ENCODE measurements at regions not wholly inside any gene's neighbourhood (a gene's known extent, or its start where the extent isn't known, plus 50 kb on each side); places are given as distances from the start of the nearest gene placed in this dataset.
"Not testable (repeated sequence)": the region's sequence is repeated elsewhere in the genome, so short reads cannot be mapped to it uniquely, and the experiment has no call there.

DNA sequence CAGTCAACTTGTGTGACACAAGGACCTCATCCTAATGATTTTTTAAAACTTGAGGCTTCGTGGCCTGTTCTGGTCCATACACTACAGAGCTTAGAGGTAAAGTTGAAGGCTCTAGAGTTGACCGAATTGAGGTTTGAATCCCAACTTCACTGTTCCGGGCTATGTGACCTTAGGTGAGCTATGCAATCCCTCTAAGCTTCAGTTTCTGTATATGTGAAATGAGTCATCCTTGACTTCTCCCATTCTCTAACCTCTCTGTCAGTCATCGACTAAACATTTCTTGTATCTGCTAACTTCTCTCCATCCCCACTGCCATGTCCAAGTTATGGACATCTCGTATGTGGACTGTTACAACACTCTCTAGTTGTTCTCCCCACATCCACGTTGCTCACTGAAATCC is 178.2 kb upstream of the TMEM45B start:
- no peak for DNase-seq (ENCODE audit: low read depth)

DNA sequence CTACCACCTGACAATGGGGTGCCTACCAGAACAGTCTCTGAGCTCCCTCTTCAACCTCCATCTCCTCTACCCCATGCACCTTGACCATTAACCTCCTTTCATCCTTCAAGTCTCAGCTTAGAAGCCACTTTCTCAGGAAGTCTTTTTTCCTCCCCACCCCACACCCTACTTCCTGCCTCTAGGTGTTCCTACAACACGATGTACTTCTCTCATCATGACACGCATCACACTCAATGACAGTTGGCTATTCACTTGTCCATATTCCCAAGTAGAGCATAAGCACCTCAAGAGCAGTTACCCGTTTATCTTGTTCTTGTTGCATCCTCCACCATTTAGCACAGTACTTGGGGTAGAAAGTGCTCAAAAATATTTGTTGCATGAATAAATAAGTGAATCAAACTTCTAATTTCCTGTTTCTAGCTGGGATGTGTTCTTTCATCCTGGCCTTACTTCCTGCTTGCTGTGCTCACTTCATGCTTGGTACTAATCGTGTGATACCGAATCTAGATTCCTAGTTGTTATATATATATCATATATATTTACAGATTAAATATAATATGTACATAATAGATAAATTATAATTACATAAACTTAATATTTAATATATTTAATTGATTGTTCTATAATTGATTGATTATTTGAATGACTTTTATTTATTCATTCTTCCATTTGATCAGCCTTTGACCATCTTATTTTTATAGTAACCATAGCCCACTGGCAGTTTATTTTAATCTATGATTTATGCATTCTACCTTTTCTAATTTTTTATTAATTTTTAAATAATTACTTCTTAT is 177.5 kb upstream of the TMEM45B start:
- DNase-seq (ENCODE audit: low read depth), result no peak

DNA sequence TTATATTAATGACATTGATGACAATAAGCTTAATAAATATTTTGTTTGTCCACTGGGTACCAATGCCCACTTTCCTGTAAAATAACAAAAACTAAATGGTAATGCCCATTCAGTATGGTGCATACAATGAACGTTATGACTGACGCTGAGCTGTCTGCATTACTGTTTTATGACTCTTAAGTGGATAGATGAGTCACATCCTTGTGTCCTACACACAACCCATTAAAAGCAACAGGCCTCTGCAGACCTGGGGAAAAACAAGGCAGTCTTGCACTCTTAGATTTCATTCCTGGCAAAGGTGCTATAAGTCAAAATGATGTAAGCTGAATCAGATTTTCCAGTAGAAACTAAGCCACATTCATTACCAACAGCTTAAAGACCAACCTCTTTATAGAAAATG is 176.3 kb upstream of the TMEM45B start:
- DNase-seq (ENCODE audit: low read depth), result no peak

DNA sequence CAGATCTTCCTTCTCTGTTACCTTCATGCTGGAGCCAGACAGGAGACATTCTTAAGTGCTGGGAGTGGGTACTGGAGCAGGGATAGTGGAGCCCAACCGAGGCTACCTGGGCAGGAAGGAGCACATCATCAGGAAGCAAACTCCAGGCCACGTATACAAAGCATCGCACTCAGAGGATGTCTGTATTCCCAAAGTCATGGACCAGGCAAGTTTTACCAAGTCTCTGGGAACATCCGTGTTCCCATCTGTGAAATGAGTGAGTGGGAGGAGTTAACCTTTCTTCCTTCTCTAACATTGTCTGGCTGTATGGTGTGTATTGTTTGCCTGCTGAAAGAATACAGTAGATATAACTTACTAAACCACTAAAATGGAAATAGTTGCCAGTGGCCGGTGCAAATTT is 175.0 kb upstream of the TMEM45B start:
- no peak for DNase-seq (ENCODE audit: low read depth)

DNA sequence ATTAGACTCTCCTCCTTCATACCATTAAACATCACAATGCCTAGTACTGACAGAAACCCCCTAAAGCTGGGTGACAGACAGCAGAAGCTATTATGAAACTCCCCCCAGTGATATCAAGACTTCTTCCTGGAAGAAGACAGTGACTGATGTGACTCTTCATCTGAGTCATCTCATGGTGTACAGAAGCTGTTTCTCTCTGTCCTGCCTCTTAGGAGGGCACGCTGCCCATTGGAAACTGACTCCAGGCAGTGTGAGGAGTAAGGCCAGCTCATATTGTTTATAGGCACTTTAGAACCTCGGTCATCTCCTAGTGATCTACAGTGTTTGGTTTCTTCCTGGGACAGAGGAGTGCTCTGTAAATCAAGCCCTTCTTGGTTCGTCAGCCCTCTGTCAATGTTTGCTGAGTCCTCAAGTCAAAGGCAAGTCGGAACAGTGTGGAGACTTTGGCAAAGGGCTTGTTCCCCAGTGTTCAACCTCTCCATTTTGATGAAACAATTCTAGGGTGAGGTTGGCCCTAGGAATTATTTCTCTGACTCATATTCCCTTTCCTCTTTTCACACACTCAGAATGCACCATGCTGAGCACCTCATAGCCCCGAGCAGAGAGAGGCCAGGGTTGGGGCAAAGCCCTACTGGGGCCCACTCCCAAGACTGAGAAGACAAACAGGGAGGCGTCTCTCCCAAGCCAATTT is 172.5 kb upstream of the TMEM45B start:
- DNase-seq (ENCODE audit: low read depth), result no peak

DNA sequence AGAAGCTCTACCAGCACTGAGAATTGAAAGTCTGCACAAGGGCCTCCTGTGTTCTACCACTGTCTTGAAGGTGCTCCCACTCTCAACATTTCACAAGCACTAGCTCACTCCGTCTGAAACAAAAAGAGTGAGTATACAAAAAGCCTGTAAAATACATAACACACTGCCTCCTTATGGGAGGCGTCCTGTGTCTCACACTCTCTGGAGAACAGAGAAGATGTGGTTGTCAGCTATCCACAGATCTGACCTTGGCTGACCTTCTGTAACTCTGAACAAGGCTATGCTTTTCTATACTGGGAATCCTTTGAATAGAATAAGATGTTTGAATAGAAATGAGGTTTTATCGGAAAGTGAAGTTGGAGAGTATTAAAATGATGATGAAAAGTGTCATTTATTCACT is 171.3 kb upstream of the TMEM45B start:
- DNase-seq (ENCODE audit: low read depth), result no peak

DNA sequence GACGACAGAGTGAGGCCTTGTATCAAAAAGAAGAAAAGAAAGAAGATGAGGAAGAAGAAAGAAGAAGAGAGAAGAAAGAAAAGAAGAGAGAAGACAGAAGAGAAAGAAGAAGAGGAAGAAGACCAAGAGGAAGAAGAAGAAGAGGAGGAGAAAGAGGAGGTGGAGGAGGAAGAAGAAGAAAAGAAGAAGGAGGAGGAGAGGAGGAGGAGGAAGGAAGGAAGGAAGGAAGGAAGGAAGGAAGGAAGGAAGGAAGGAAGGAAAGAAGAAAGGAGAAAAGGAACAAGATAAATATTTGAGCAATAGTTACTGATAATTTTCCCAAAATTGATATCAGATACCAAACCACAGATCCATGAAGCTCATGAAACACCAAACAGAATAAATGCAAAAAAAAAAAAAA is 169.7 kb upstream of the TMEM45B start:
- no peak for DNase-seq (ENCODE audit: low read depth)

DNA sequence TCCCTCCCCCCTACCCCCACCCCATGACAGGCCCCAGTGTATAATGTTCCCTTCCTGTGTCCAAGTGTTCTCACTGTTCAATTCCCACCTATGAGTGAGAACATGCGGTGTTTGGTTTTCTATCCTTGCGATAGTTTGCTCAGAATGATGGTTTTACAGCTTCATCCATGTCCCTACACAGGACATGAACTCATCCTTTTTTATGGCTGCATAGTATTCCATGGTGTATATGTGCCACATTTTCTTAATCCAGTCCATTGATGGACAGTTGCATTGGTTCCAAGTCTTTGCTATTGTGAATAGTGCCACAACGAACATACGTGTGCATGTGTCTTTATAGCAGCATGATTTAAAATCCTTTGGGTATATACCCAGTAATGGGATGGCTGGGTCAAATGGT is 165.6 kb upstream of the TMEM45B start:
- not testable (repeated sequence) for DNase-seq (ENCODE audit: low read depth)

DNA sequence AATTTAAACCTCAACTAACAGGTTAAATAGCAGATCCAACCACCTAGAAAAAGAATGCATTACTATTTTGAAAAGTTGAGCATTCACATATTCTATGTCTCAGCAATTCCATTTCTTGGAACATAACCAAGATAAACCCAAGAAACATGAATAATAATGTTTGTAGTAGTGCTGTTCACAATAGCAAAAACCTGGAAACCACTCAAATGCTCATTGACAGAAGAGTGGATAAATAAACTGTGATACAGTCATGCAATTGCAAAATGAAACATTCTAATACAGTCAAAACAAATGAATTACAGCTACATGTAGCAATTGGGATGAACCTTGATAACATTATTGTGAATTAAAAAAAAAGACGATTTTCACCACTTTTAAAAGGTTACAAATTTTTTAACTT is 162.8 kb upstream of the TMEM45B start:
- DNase-seq (ENCODE audit: low read depth), result no peak

DNA sequence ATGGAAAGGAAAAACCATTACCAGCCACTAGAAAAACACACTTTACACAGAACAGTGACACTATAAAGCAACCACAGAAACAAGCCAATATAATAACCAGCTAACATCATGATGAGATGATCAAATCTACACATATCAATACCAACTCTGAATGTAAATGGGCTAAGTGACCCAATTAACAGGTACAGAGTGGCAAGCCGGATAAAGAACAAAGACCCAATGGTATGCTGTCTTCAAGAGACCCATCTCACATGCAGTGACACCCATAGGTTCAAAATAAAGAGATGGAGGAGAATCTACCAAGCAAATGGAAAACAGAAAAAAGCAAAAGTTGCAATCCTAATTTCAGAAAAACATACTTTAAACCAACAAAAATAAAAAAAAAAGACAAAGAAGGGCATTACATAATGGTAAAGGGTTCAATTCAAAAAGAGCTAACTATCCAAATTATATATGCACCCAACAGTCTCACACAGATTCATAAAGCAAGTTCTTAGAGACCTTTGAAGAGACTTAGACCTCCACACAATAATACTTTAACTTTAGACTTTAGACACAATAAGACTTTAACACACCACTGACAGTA is 160.3 kb upstream of the TMEM45B start:
- DNase-seq (ENCODE audit: low read depth), result no peak

DNA sequence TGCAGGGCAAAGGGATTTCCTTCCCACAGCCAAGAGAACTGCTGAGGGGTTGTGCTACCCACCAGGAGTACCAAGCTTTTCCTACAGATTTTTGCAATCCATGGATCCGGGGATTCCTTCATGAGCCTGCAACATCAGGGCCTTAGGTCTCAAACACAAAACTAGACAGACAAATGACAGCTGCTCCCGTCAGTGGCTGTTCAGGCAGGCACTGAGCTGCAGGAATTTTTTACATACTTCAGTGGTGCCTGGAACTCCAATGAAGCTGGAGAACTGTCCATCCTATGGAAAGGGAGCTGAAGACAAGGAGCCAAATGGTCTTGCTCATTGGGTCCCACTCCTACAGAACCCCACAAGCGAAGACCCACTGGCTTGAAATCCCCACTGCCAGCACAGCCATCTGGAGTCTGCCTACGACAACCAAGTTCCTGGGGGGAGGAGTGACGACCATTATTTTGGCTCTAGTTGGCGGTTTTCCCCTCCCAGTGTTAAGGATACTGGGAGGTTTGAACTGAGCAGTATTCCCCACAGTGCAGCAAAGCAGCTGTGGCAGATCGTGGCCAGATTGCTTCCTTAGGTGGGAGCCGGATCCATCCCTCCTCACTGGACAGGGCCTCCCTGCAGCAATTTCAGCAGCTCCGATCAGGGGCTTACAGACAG is 157.7 kb upstream of the TMEM45B start:
- DNase-seq (ENCODE audit: low read depth), result no peak

DNA sequence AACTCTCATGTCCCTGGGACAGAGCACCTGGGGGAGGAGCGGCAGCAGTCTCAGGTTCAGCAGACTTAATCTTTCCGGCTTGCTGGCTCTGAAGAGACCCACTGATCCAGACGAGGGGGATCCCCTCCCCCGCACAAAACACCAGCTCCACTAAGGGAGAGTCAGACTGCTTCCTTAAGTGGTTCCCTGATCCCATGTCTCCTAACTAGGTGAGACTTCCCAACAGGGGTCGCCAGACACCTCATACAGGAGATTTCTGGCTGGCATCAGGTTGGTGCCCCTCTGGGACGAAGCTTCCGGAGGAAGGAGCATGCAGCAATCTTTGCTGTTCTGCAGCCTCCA is 157.2 kb upstream of the TMEM45B start:
- DNase-seq (ENCODE audit: low read depth), result no peak

DNA sequence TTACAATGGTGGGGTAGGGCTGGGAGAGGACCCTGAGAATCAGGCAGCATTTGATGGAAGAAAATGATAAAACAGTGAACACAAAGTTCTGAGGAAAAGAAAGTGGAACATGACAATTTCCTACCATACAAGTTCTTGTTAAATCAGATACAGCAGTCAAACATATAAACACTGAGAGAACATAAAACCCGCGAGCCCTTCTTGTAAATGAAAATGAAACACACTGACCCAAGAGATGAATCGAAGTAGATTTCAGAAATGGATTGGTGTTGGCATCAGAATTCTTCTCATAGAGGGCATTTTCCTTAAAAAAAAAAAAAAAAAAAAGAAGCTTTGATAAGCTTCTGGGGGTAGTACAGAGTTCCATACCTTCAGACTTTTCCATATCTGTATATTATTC is 134.7 kb upstream of the TMEM45B start:
- DNase-seq (ENCODE audit: low read depth), result no peak

DNA sequence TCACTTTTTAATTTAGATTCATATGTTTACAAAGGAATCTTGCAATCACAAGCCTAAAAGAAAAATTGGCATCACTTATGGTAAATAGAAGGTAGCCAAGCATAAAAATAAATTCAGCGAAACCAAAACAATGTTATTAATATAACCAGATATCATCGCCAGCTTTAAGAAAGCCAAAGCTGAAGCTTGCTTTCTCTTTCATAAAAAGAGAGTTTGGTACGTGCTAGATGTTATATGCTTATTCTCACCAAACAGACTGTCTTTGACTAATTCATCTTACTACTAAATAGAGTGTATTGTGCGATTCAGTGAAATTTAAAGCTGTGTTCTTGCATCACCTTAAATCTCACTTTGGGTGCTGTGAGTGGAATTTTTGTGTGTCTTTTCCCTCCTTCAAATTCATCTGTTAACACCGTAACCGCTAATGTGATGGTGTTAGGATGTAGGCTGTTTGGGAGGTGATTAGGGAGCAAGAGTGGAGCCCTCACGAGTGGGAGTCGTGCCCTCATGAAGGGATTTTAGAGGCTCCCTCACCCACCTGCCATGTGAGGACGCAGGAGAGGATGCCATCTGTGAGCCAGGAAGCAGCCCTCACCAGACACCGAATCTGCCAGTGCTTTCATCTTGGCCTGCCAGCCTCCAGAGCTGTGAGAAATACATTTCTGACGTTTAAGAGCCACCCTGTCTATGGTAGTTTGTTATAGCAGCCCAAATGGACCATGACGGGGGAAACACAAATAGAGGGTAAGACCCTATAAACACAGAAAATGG is 134.1 kb upstream of the TMEM45B start:
- DNase-seq (ENCODE audit: low read depth), result no peak

DNA sequence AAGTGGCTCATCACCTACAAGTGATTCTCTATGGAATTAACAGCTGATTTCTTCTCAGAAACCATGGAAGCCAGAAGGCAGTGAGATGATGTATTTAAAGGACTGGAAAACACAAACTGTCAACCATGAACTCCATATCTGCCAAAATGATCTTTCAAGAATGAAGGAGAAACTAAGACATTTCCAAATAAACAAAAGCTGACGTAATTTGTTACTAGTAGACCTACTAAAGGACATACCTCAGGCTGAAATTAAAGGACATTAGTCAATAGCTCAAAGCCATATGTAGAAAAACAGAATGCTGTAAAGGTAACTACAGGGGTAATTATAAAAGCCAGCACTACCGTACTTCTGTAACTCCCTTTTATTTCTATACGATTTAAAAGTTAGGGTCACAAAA is 129.4 kb upstream of the TMEM45B start:
- no peak for DNase-seq (ENCODE audit: low read depth)

DNA sequence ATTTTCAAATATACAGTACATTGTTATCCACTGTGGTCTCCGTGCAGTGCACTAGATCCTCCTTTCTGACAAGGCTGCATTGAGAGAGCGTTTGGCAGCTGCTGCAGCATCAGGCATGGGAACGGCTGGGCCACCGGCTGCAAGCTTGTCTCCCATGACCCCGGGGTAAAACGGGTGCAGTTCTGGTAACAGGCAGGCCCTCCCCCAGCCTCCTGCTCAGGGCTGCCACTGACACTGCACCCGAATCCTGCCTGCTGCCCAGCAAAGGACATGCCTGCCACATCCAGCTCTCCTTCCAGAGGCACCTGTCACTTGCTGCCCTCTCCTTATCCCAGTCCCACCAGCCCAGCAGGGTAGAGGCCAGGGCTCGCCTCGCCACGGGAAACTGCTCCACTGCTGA is 124.5 kb upstream of the TMEM45B start:
- DNase-seq (ENCODE audit: low read depth), result no peak

DNA sequence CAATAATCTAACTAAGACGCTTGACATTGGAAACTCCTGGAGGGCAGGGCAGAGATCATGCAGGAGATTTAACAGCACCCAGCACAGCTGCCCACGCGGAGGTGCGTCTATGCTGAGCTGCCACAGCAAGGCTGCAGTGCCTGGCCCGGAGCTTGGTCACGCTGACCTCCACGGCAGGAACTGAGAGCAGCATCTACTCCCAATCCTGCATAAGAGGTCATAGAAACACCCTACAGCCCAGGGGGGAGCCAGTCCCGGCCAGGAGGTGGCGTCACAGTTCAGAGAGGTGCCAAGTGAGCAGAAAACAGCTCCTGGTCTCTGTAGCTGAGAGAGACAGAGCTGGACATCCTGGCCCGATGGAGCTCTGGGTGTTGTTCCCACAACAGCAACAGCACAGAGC is 121.1 kb upstream of the TMEM45B start:
- no peak for DNase-seq (ENCODE audit: low read depth)

DNA sequence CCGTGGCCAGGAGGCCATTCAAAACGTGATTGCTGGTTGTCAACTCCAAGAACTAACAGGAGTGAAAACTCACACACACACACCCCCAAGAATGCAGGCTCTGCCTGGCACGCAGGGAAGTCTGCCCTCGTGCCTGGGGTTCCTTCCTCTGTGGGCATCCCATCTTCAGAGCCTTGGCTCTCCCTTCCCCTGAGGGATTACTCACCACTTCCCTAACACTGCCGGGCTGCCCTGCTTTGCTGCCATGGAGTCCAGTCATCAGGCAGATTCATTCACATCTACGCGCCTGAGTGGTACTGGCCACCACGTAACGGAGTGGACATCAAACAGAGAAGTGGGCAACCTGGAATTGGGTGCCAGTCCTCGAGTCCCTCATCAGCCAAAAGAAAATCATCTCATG is 120.7 kb upstream of the TMEM45B start:
- no peak for DNase-seq (ENCODE audit: low read depth)

DNA sequence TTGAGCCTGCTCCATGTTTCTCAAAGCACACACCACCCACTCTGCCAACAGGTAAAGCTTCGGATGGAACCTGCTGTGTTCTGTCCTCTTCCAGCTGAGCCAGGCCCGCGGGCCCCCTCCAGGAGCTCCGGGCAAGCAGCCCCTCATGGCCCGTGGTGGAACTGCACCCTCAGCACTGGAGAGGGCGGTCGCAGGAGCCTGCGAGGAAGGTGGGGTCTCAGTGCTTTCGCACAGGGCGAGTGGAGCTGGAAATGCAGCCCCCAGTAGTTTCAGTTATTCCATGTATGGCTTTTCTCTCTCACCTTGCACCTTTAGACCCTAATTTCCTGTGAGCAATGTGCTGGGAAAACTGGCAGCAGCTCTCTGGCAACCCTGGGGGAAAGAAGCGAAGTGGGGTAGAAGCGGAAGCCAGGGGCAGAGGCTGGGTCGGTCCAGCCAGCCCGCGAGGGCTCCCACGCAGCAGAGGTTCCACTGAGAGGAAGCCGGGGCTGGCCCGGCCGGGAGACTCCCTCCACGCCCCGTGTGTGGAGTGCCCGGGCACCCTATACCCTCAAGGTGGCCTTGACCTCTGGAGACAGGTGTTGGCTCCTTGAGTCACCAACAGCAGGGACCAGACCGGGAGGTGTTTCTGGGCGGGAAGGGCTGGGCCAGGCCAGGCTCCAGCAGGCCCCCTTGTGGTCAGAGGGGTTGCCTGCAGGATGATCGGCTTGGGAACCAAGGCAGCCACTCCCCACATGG is 119.9 kb upstream of the TMEM45B start:
- peak; percentile 45 for DNase-seq (ENCODE audit: low read depth)

DNA sequence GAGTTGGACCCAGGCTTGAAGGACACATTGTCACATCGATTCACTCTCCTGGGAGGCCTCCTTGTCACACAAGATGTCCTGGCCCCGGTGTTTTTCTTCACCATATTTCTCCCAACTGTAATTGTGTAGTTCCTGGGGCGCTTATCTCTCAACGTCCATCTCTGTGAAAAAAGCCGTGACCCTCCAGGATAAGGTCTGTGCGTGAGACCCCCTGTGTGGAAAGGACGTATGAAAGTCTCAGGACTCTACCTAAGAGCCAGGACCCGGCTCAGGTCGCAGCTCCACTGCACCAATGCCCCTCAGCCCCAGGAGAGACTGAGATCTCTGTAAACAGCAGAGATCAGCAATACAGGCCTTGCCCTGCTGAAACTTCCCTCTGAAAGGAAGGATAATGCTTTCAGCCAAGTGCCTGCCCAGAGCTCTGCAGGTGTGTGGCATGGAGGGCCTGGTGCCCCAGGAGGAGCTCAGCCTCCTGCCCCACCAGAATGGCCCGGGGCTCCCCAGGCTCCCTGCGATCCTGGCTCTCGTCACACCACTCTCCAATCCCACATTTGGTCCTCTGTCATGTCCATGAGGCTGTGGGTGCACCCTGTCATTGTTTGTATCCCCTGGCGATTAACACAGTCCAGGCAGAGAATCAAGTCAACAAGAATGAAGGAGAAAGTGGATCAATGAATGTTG is 119.2 kb upstream of the TMEM45B start:
- no peak for DNase-seq (ENCODE audit: low read depth)

DNA sequence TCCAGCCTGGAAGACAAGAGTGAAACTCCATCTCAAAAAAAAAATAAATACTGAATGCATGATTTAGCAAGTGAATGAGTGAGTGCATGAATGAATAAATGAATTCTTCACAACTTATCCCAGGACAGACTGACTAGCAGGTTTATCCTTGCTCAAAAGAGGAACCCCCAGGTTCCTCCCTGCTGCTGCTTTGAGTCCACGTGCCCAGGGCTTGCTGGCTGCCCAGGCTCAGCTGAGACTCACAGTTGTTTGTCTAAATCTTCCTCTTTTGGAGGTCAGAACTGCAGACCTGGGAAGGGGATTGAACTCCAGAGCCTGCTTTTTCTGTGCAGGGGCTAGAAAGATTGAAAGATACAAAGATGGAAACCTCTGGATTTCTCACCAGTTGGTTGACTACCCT is 117.4 kb upstream of the TMEM45B start:
- no peak for DNase-seq (ENCODE audit: low read depth)
